ENCODE measurements at regions not wholly inside any gene's neighbourhood (a gene's known extent, or its start where the extent isn't known, plus 50 kb on each side); places are given as distances from the start of the nearest gene placed in this dataset.

GRCh38 chr11:95455228-95455970, 224.4 kb upstream of the SESN3 start:
- H3K4me3 Mint-ChIP-seq, result no peak overlapping the region
- H2BK15ac ChIP-seq (ENCODE audit: low read depth, low read length), result no peak overlapping the region
- no peaks in the 10 kb centered on the region for H3K23me2 ChIP-seq (ENCODE audit: insufficient read length, low read depth, low read length, poor library complexity, severe bottlenecking)
- H3K27me3 ChIP-seq (ENCODE audit: insufficient read depth, low read length), result no peaks in the 10 kb centered on the region
- H2BK20ac ChIP-seq (ENCODE audit: low read depth, low read length, poor library complexity, severe bottlenecking), result no peak overlapping the region
- H4K5ac ChIP-seq (ENCODE audit: insufficient read length, low read depth, low read length), result no peak overlapping the region
- H3K14ac ChIP-seq (ENCODE audit: insufficient read depth, low read length), result no peak overlapping the region
- no peak for DNase-seq
- no peak overlapping the region for H3K4me2 ChIP-seq (ENCODE audit: insufficient read depth, insufficient read length, low read length)
- no peaks in the 10 kb centered on the region for H4K20me1 ChIP-seq (ENCODE audit: control insufficient read depth, insufficient read depth, insufficient read length)
- H3K4me1 Mint-ChIP-seq, result peaks cover 8 to 10% of the 10 kb centered on the region in 2 experiments
- H3K9ac ChIP-seq (ENCODE audit: extremely low read depth, insufficient read length, low read length), result no peak overlapping the region
- H3K4ac ChIP-seq (ENCODE audit: low read depth, low read length), result no peak overlapping the region
- H3K56ac ChIP-seq (ENCODE audit: insufficient read length, low read depth, low read length), result no peak overlapping the region
- H2AFZ ChIP-seq (ENCODE audit: low read length), result no peak overlapping the region
- no peaks in the 10 kb centered on the region for H3K79me1 ChIP-seq (ENCODE audit: insufficient read depth, low read depth, low read length, poor library complexity, severe bottlenecking)
- H2BK12ac ChIP-seq (ENCODE audit: insufficient read length, low read depth, low read length), result no peak overlapping the region
- H3K27ac ChIP-seq (ENCODE audit: insufficient read length, low read depth, low read length), result no peak overlapping the region
- WGBS (ENCODE audit: extremely low coverage, insufficient read length, low lambda C conversion rate), result no CpG with 5 or more reads among the region's 6 CpGs
- H3K9me3 Mint-ChIP-seq, result no peaks in the 10 kb centered on the region
- no peak overlapping the region for H2BK5ac ChIP-seq (ENCODE audit: insufficient read length, low read length)
- no peak overlapping the region for H4K91ac ChIP-seq (ENCODE audit: insufficient read length, low read depth, low read length)
- no peak for TF ChIP-seq CTCF (conservative IDR thresholded peaks at IDR 0.05)
- H3K4me1 ChIP-seq (ENCODE audit: insufficient read depth, low read length), result peaks cover 2% of the 10 kb centered on the region; the same call in 1 of the 2 replicates
- H2AK5ac ChIP-seq (ENCODE audit: insufficient read length, low read length), result no peak overlapping the region
- no peak overlapping the region for H4K8ac ChIP-seq (replicated peaks; ENCODE audit: insufficient read length, low read depth, low read length)
- H3T11ph ChIP-seq (ENCODE audit: low read length), result no peak overlapping the region
- H2BK120ac ChIP-seq (ENCODE audit: low read depth, low read length, poor library complexity, severe bottlenecking), result no peak overlapping the region
- no peak overlapping the region for H3K23ac ChIP-seq (ENCODE audit: insufficient read length, low read depth, low read length)
- peaks cover 1% of the 10 kb centered on the region; the same call in 1 of the 2 replicates for H3K27me3 Mint-ChIP-seq (ENCODE audit: low read depth)
- H3K9me3 ChIP-seq (ENCODE audit: control insufficient read depth, low read depth, low read length), result no peaks in the 10 kb centered on the region
- no peak overlapping the region for H3K18ac ChIP-seq (ENCODE audit: insufficient read length, low read depth, low read length)
- H3K27ac Mint-ChIP-seq, result no peak overlapping the region
- 0 out of 7 replicates have a peak, but pooled peaks cover 0 to 2% (median 0%) of the 10 kb centered on the region in 3 experiments for H3K36me3 Mint-ChIP-seq (ENCODE audit: insufficient read depth in 1 of 3, low read depth in 3 of 3)
- no peaks in the 10 kb centered on the region for H3K79me2 ChIP-seq (ENCODE audit: insufficient read depth, low read length)
